ENCODE measurements at regions not wholly inside any gene's neighbourhood (a gene's known extent, or its start where the extent isn't known, plus 50 kb on each side); places are given as distances from the start of the nearest gene placed in this dataset.

DNA sequence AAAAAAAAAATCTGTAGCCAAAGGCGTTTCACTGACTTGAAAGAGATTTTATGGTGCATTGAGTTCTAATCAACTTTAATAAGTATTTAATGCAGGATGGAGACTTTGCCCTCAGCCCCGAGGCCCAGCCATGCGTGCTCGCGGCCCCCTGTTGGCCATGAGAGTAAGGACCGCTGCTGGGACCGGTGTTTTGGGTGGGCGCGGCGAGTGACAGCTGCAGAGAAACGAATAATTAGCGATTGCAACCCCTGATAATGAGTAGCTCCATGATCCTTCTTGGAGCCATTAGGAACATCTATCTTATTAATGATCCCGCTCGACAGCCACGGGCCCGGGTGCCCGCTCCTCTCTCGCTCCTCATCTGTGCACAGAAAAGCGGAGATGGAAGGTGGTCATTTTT is 347.4 kb downstream of the RPS24 start:
- POLR2A ChIA-PET (ENCODE audit: unreplicated experiment) = no interaction called here

DNA sequence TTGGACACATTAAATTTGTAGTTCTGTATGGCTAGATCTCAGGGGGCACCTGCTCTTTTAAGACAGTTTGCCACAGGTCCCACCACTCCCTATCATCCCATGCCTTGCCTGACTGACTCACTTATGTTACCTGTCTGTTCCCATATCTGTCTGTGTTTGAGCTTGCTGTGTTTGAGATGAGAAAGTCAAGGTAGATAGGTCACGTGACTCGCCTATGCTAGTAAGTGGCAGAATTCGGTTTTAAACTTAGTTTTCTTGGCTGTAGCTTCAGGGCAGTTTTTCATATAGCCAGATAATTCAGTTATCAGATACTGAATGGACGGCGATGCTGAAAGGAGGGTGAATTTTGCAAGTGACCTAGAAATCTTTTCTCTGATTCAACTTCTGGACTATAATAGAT is 348.4 kb downstream of the RPS24 start:
- H3K4me2 ChIP-seq (ENCODE audit: low read length) = no peak overlapping the region
- H3K4me3 ChIP-seq (ENCODE audit: low read length) = no peak overlapping the region
- H3K36me3 ChIP-seq (ENCODE audit: low read depth, low read length) = no peaks in the 10 kb centered on the region
- no peak for ATAC-seq
- BruUV-seq (replicated peaks) = no TSS peak
- intact Hi-C loops (cut with micrococcal nuclease) = loop anchor here (10.0 kb wide), 1 partner anchor 167 kb away; no protein-coding TSS in a partner anchor
- H2AFZ ChIP-seq (ENCODE audit: low read length) = no peak overlapping the region
- TF ChIP-seq, protein P1, sequence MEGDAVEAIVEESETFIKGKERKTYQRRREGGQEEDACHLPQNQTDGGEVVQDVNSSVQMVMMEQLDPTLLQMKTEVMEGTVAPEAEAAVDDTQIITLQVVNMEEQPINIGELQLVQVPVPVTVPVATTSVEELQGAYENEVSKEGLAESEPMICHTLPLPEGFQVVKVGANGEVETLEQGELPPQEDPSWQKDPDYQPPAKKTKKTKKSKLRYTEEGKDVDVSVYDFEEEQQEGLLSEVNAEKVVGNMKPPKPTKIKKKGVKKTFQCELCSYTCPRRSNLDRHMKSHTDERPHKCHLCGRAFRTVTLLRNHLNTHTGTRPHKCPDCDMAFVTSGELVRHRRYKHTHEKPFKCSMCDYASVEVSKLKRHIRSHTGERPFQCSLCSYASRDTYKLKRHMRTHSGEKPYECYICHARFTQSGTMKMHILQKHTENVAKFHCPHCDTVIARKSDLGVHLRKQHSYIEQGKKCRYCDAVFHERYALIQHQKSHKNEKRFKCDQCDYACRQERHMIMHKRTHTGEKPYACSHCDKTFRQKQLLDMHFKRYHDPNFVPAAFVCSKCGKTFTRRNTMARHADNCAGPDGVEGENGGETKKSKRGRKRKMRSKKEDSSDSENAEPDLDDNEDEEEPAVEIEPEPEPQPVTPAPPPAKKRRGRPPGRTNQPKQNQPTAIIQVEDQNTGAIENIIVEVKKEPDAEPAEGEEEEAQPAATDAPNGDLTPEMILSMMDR (conservative IDR thresholded peaks at IDR 0.05; ENCODE audit: low read depth, low read length) = no peak
- TF ChIP-seq EZH2phosphoT487 (IDR thresholded peaks at IDR 0.05; ENCODE audit: borderline replicate concordance, low read length) = no peak
- TF ChIP-seq EZH2 (IDR thresholded peaks at IDR 0.05; ENCODE audit: low read length, unreplicated experiment) = no peak
- no peaks in the 10 kb centered on the region for H3K79me2 ChIP-seq (ENCODE audit: low read length)
- peaks cover 65% of the 10 kb centered on the region for H3K27me3 ChIP-seq (ENCODE audit: low read length)
- H3F3A ChIP-seq (ENCODE audit: low read length, unreplicated experiment) = no peaks in the 10 kb centered on the region
- no peak overlapping the region for H3K9ac ChIP-seq (ENCODE audit: low read length)
- ChIA-PET POLR2A (ENCODE audit: unreplicated experiment) (no interaction called here), CTCF (no interaction called here)
- no peak overlapping the region for H3K27ac ChIP-seq (ENCODE audit: low read length)
- no peak for DNase-seq
- no peaks in the 10 kb centered on the region for H3K9me2 ChIP-seq (replicated peaks; ENCODE audit: low read length)
- H4K20me1 ChIP-seq (ENCODE audit: low read length) = no peaks in the 10 kb centered on the region
- peaks cover 12% of the 10 kb centered on the region for H3K4me1 ChIP-seq (ENCODE audit: insufficient read depth, low read length)
- H3K9me3 ChIP-seq (ENCODE audit: low read length) = no peaks in the 10 kb centered on the region

More for the DNA sequence above, 347.4 kb downstream of the RPS24 start:
- H3K27me3 ChIP-seq (ENCODE audit: low read length) = peaks cover 65% of the 10 kb centered on the region
- H3K9me3 ChIP-seq (ENCODE audit: low read length) = no peaks in the 10 kb centered on the region
- no peaks in the 10 kb centered on the region for H4K20me1 ChIP-seq (ENCODE audit: low read length)
- ATAC-seq (no peak), DNase-seq (no peak)
- no peak overlapping the region for H3K4me3 ChIP-seq (ENCODE audit: low read length)
- peaks cover 12% of the 10 kb centered on the region for H3K4me1 ChIP-seq (ENCODE audit: insufficient read depth, low read length)
- TF ChIP-seq EZH2phosphoT487 (IDR thresholded peaks at IDR 0.05; ENCODE audit: borderline replicate concordance, low read length) = no peak
- TF ChIP-seq, protein P1 (conservative IDR thresholded peaks at IDR 0.05; ENCODE audit: low read depth, low read length) = peak; percentile 78
- no peak overlapping the region for H3K27ac ChIP-seq (ENCODE audit: low read length)
- H3K9ac ChIP-seq (ENCODE audit: low read length) = no peak overlapping the region
- H2AFZ ChIP-seq (ENCODE audit: low read length) = no peak overlapping the region
- H3K9me2 ChIP-seq (replicated peaks; ENCODE audit: low read length) = no peaks in the 10 kb centered on the region
- CTCF ChIA-PET = no interaction called here
- no TSS peak for BruUV-seq (replicated peaks)
- H3K36me3 ChIP-seq (ENCODE audit: low read depth, low read length) = no peaks in the 10 kb centered on the region
- H3K4me2 ChIP-seq (ENCODE audit: low read length) = no peak overlapping the region
- intact Hi-C loops (cut with micrococcal nuclease) = loop anchor here (10.0 kb wide), 1 partner anchor 166 kb away; no protein-coding TSS in a partner anchor
- H3F3A ChIP-seq (ENCODE audit: low read length, unreplicated experiment) = no peaks in the 10 kb centered on the region
- no peaks in the 10 kb centered on the region for H3K79me2 ChIP-seq (ENCODE audit: low read length)

DNA sequence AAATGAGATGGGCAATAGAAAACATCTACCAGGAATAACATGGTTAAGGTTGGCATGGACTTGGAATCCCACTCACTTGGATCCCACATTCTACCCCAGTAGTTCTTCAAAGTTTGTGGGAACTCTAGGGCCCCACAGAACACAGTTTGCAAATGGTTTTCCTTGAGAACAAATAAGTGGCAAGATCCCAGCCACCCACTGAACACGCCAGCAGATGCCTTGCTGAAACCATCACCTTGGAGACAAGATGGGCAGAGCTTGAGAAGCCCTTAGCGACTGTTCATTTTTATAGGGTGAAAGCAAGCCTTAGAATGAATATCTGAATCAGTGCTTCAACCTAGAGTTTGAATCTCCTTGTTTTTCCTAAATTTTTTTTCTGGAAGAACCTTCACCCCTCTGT is 349.1 kb downstream of the RPS24 start:
- Histone ChIP-seq H2AFZ (ENCODE audit: low read length) (no peak overlapping the region), H3K27ac (ENCODE audit: low read length) (no peak overlapping the region), H3K27me3 (ENCODE audit: low read length) (peaks cover 67% of the 10 kb centered on the region), H3K9me3 (ENCODE audit: low read length) (no peaks in the 10 kb centered on the region), H3F3A (ENCODE audit: low read length, unreplicated experiment) (no peaks in the 10 kb centered on the region), H3K9me2 (replicated peaks; ENCODE audit: low read length) (no peaks in the 10 kb centered on the region), H3K79me2 (ENCODE audit: low read length) (no peaks in the 10 kb centered on the region), H3K4me1 (ENCODE audit: insufficient read depth, low read length) (peaks cover 12% of the 10 kb centered on the region), H3K9ac (ENCODE audit: low read length) (no peak overlapping the region), H3K4me2 (ENCODE audit: low read length) (no peak overlapping the region), H3K4me3 (ENCODE audit: low read length) (no peak overlapping the region), H3K36me3 (ENCODE audit: low read depth, low read length) (no peaks in the 10 kb centered on the region), H4K20me1 (ENCODE audit: low read length) (no peaks in the 10 kb centered on the region)
- intact Hi-C loops (cut with micrococcal nuclease) = loop anchor here (10.0 kb wide), 1 partner anchor 168 kb away; no protein-coding TSS in a partner anchor
- ATAC-seq = no peak
- TF ChIP-seq EZH2 (IDR thresholded peaks at IDR 0.05; ENCODE audit: low read length, unreplicated experiment) = no peak
- TF ChIP-seq EZH2phosphoT487 (IDR thresholded peaks at IDR 0.05; ENCODE audit: borderline replicate concordance, low read length) = no peak
- TF ChIP-seq, protein P1 (conservative IDR thresholded peaks at IDR 0.05; ENCODE audit: low read depth, low read length) = no peak
- BruUV-seq (replicated peaks) = no TSS peak
- ChIA-PET CTCF (no interaction called here), POLR2A (ENCODE audit: unreplicated experiment) (no interaction called here)
- DNase-seq = no peak

Measured in PC-3 (cell line).